ENCODE measurements at regions not wholly inside any gene's neighbourhood (a gene's known extent, or its start where the extent isn't known, plus 50 kb on each side); places are given as distances from the start of the nearest gene placed in this dataset.

GRCh38 chr9:126119731-126120130 lies 206.9 kb upstream of the MVB12B start:
- no peaks in the 10 kb centered on the region for H3K9me3 ChIP-seq
- no peaks in the 10 kb centered on the region for H3K36me3 ChIP-seq
- in situ Hi-C loops (cut with MboI; ENCODE audit: low sequenced_read_pairs in 4 of 4) (no loop called here), intact Hi-C loops (cut with DNase I; ENCODE audit: low total_unique reads) (no loop called here)
- no peak for DNase-seq
- peaks cover 0 to 7% (median 0%) of the 10 kb centered on the region in 3 donors for H3K27me3 ChIP-seq
- TF ChIP-seq POLR2A (IDR thresholded peaks at IDR 0.05) (no peak), CTCF (IDR thresholded peaks at IDR 0.05 in 4 of 5, conservative IDR thresholded peaks at IDR 0.05 in 1 of 5) (no peak)
- ATAC-seq, result no peak
- H3K4me1 ChIP-seq, result no peaks in the 10 kb centered on the region
- H3K4me3 ChIP-seq, result no peak overlapping the region
- no peak overlapping the region for H3K27ac ChIP-seq

- ATAC-seq, result no peak
- DNase-seq, result no peak
- peaks cover 0 to 7% (median 0%) of the 10 kb centered on the region in 3 donors for H3K27me3 ChIP-seq
- H3K9me3 ChIP-seq, result no peaks in the 10 kb centered on the region
- in situ Hi-C loops (cut with MboI; ENCODE audit: low sequenced_read_pairs in 4 of 4), result no loop called here
- H3K4me3 ChIP-seq, result no peak overlapping the region
- no peak overlapping the region for H3K27ac ChIP-seq
- no peaks in the 10 kb centered on the region for H3K4me1 ChIP-seq
- no peak for TF ChIP-seq CTCF (IDR thresholded peaks at IDR 0.05 in 4 of 5, conservative IDR thresholded peaks at IDR 0.05 in 1 of 5)
- TF ChIP-seq POLR2A (IDR thresholded peaks at IDR 0.05), result no peak
- intact Hi-C loops (cut with DNase I; ENCODE audit: low total_unique reads), result no loop called here
- H3K36me3 ChIP-seq, result no peaks in the 10 kb centered on the region
These were observed 203.6 kb upstream of the MVB12B start for GRCh38 chr9:126122901-126123616.

- Histone ChIP-seq H3K4me3 (no peak overlapping the region), H3K27ac (no peak overlapping the region), H3K4me1 (no peaks in the 10 kb centered on the region), H3K9me3 (no peaks in the 10 kb centered on the region), H3K36me3 (no peaks in the 10 kb centered on the region), H3K27me3 (peaks cover 0 to 7% (median 0%) of the 10 kb centered on the region in 3 donors)
- in situ Hi-C loops (cut with MboI; ENCODE audit: low sequenced_read_pairs in 4 of 4) (no loop called here), intact Hi-C loops (cut with DNase I; ENCODE audit: low total_unique reads) (no loop called here)
- DNase-seq (no peak), ATAC-seq (no peak)
- no peak for TF ChIP-seq POLR2A (IDR thresholded peaks at IDR 0.05)
- TF ChIP-seq CTCF (IDR thresholded peaks at IDR 0.05 in 4 of 5, conservative IDR thresholded peaks at IDR 0.05 in 1 of 5), result no peak
These were observed 202.7 kb upstream of the MVB12B start for GRCh38 chr9:126123927-126124326.

- DNase-seq (no peak), ATAC-seq (no peak)
- Histone ChIP-seq H3K27me3 (peaks cover 0 to 2% (median under 1%) of the 10 kb centered on the region in 3 donors), H3K27ac (no peak overlapping the region), H3K4me3 (no peak overlapping the region), H3K4me1 (no peaks in the 10 kb centered on the region), H3K36me3 (no peaks in the 10 kb centered on the region), H3K9me3 (no peaks in the 10 kb centered on the region)
- in situ Hi-C loops (cut with MboI; ENCODE audit: low sequenced_read_pairs in 4 of 4), result no loop called here
- intact Hi-C loops (cut with DNase I; ENCODE audit: low total_unique reads), result no loop called here
- TF ChIP-seq CTCF (IDR thresholded peaks at IDR 0.05 in 4 of 5, conservative IDR thresholded peaks at IDR 0.05 in 1 of 5) (no peak), POLR2A (IDR thresholded peaks at IDR 0.05) (no peak)
These were observed 201.5 kb upstream of the MVB12B start for GRCh38 chr9:126125177-126125576.

- Histone ChIP-seq H3K27ac (no peak overlapping the region), H3K4me1 (no peaks in the 10 kb centered on the region), H3K36me3 (no peaks in the 10 kb centered on the region), H3K9me3 (no peaks in the 10 kb centered on the region), H3K4me3 (no peak overlapping the region), H3K27me3 (peaks cover 0 to 3% (median 2%) of the 10 kb centered on the region in 3 donors)
- intact Hi-C loops (cut with DNase I; ENCODE audit: low total_unique reads), result no loop called here
- DNase-seq, result no peak
- TF ChIP-seq CTCF (IDR thresholded peaks at IDR 0.05 in 4 of 5, conservative IDR thresholded peaks at IDR 0.05 in 1 of 5) (no peak), POLR2A (IDR thresholded peaks at IDR 0.05) (no peak)
- ATAC-seq, result no peak
- in situ Hi-C loops (cut with MboI; ENCODE audit: low sequenced_read_pairs in 4 of 4), result no loop called here
These were observed 201.1 kb upstream of the MVB12B start for GRCh38 chr9:126125577-126125976.

Data from gastrocnemius medialis (tissue), 4 donors.